ENCODE measurements at regions not wholly inside any gene's neighbourhood (a gene's known extent, or its start where the extent isn't known, plus 50 kb on each side); places are given as distances from the start of the nearest gene placed in this dataset.
A peak's percentile ranks its signal among the peaks of the same experiment; 100 is the strongest.
"Not testable (repeated sequence)": the region's sequence is repeated elsewhere in the genome, so short reads cannot be mapped to it uniquely, and the experiment has no call there.

DNA sequence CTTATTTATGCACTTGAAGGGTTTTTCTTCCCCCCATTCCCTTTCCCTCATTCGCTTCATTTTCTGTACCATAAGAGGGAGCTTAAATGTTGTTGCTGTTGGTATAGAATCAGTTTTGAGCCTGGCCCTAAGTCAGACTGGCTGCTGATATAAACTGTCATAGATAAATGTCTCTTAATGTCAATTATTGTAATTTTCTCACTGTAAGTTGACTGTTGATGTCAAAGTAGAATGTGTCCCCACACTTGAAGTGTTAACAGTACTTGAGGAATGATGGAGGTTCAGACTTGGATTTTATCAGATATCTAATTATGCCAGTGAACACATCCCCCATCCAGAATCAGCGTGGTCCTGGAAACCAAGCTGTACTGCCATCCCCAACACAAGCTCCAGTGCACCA lies 87.8 kb downstream of the PRR15 start:
- DNase-seq: no peak

DNA sequence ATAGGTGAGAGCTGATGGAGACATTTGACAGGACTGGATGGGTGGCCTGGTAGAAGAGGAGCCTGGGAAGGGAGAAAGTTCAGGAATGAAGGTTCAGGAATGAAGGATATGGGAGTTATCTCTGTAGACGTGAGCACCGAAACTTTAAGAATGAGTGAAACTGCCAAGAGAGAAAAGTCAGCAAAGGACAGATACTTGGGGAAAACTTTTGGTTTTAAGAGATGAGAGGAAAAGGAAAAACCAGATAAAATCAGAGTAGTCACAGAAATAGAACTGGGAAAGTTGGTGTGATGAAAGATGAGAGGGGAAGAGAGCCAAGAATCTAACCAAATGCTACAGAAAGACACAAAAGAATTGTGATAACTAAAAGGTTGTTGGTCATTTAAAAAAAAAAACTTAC lies 88.9 kb downstream of the PRR15 start:
- no peak for DNase-seq

DNA sequence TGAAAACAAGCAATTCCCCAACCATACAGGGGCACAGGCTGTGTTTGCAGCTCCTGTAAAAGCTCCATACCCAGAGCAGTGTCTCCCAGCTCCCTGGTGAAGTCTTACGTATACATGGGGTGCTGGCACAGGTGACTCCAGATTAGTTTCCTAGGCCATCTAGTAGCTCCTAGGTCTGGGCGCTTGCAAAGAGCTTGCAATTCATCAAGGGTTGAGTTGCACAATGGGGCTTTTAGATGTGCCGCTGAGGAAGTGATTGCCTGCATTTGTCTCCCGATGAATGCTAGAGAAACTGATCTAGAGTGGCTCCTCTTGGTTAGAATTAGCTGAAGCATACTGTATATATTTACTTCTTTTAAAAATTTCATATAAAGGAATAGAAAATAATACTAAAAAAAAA lies 90.7 kb downstream of the PRR15 start:
- not testable (repeated sequence) for DNase-seq

DNA sequence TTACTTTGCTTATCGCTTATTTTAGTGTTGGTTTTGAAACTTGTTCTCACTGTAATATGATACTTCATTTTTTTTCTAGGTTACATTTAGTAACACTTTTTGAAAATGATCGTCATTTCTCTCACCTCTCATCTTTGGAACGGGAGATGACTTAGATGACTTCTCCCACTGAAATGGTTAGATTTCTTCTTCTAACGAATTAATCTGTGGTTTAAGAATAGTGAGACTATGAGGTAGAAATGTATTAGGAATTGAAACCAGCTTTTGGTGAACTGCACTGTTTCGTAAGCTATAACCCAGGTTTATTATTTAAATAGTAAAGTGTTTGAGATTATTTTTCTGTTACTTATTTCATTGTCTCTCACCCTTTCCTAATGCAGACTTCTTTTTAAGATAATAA lies 93.7 kb downstream of the PRR15 start:
- no peak for DNase-seq

DNA sequence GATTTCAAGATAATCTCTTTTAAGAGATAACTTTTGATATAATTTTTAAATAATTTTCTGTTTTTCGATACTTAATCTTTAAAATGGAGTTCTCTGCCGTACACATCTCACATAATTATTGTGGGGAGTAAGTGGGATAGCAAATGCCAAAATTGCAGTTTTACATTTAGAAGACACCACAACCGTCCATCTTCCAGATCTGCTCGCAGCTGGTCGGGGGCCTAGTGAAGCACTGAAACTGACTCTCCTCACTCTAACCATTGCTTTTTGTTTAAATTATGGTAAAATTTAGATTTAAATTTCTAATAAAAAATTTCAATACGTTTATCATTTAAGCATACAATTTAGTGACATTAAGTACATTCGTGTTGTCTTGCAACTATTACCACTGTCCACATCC lies 94.2 kb downstream of the PRR15 start:
- no peak for DNase-seq

DNA sequence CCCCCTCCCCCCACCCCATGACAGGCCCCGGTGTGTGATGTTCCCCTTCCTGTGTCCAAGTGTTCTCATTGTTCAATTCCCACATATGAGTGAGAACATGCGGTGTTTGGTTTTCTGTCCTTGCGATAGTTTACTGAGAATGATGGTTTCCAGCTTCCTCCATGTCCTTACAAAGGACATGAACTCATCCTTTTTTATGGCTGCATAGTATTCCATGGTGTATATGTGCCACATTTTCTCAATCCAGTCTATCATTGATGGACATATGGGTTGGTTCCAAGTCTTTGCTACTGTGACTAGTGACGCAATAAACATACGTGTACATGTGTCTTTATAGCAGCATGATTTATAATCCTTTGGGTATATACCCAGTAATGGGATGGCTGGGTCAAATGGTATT lies 95.6 kb downstream of the PRR15 start:
- not testable (repeated sequence) for DNase-seq

DNA sequence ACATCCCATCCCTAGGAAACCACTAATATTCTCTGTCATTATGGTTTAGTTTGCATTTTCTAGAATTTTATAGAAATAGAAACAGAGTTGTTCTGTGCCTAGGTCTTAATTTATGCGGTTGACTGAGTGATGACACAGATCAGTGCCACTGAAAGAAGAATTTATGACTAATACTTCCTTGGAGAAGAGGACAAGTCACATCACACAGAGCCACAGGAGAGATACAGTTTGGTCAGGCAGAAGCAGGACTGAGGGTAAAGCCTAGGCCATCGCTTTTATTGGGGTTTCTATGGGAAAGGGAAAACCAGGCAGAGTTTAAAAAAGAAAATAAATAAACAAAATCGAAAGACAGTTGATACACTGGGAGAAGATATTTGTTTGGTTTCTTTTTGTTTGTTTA lies 99.3 kb downstream of the PRR15 start:
- DNase-seq: not testable (repeated sequence)

DNA sequence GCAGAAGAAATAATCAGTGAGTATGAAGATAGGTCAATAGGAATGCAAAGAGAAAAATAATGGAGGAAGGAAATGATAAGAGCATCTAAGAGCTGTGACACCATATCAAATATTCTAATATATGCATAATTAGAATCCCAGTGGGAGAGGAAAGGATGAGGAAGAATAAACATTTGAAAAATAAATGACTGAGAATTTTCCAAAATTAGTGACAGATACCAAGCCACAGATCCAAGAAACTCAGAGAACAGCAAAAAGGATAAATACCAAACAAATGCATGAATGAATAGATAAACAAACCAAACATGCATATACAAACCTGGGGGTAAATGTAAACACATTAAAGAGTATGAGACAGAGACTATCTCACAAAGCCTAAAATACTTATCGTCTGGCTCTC lies 101.4 kb downstream of the PRR15 start:
- not testable (repeated sequence) for DNase-seq

DNA sequence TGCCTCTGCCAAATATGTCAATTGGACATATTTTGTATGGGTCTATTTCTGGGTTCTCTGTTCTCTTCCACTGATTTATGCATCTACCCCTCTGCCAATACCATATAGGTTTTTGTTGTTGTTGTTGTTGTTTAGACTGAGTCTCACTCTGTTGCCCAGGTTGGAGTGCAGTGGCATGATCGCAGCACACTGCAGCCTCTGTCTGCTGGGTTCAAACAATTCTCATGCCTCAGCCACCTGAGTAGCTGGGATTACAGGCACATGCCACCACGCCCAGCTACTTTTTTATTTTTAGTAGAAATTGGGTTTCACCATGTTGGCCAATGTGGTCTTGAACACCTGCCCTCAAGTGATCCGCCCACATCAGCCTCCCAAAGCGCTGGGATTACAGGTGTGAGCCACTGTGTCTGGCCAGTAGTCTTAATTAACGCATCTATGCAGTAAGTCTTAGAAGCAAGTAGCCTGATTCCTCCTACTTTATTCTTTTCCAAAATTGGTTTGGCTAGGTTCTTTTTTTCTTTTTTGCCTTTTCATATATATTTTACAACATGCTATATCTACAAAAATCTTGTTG lies 103.5 kb downstream of the PRR15 start:
- not testable (repeated sequence) for DNase-seq

DNA sequence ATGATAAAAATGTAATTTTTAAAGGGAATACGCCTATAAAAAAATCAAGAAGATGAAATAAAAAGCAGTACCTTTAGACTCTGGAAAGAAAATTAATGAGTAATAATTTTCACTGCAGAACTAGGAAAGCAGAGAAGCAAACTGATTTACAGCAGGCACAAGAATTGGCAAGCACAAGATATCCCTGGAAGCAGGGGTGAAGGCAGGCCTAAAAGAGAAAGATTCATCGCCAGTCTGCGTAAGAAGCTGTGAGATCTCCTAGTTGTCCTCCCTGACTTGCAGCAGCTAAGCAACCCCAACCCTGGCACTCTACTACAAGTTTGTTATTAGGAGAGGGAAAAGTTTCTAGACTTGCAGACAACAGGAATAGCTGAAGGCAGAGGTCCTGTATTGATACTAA lies 107.7 kb downstream of the PRR15 start:
- DNase-seq: not testable (repeated sequence)

DNA sequence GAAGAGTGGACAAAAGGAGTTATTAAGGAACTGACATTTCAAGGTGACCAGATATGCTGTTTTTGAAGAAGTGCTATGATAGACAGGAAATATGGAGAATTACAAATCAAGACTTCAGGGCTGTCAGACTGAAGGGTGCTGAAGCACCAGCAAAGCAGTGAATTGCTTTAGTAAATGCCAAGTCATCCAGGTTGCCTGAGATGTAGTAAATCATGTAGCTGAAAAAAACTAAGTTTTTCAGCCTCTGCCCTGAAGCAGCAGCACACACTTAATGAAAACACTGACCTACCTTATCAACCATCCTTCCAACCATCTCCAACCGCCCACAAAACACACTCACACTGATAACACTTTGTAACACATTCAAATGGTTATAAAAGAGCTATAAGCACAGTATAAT lies 110.0 kb downstream of the PRR15 start:
- DNase-seq: not testable (repeated sequence)

DNA sequence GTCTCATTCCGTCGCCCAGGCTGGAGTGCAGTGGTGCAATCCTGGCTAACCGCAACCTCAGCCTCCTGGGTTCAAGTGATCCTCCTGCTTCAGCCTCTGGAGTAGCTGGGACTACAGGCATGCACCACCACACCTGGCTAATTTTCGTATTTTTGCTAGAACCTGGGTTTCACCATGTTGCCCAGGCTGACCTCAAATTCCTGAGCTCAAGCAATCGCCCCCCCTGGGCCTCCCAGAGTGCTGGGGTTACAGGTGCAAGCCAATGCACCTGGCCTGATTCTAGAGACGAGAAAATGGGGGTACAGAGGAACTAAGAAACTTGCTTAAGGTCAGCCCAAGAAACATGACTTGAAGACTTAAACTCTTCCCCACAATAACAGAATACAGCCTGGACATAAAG lies 111.0 kb downstream of the PRR15 start:
- DNase-seq: not testable (repeated sequence)

DNA sequence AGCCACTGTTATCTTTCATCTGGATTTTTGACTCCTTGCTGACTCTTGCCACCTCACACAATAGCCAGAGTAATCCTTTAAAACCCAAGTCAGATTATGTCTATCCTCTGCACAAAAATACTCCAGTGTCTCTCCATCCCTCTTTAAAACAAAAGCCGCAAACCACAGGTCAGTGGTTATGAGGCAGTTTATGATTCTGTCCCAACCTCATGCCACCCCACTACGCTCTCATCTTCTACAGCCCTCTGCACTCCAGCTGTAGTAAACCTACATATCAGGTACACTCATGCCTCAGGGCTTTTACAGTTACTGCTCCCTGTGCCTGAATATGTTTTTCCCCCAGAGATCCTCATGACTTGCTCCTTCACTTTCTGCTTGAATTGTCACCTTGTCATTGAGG lies 113.6 kb downstream of the PRR15 start:
- peak; percentile 18 for DNase-seq

DNA sequence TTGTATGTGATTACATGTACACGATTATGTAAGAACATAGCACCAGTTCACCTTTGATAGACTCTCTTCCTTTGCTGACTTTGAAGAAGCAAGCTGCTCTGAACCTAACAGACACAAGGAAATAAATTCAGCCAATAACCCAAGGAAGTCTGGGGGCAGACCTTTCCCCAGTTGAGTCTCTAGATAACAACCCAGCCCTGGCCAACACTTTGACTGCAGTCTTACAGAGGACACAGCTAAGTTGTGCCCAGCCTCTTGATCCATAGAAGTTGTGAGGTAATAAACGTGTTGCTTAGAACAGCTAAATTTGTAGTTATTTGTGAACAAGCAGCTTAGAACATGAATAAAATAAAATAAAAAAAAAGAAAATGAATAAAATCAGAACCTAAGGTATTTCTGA lies 116.3 kb downstream of the PRR15 start:
- not testable (repeated sequence) for DNase-seq

DNA sequence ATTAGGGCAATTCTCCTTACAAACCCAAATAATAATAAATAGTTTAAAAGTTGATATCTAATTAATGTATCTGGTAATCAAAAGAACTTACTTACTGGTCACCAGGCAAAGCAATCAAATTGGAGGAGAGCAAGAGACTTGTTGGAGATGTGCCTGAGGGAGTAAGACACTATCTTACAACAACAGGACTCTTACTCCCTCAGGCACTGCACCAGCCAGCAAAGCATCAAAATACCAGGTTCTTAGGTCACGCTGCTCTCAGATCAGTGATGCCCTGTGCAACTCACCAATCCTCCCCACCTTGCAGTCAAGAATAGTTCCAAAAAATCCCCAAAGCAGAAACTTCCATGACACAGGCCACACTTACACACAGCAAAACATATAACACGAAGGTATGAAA lies 117.0 kb downstream of the PRR15 start:
- not testable (repeated sequence) for DNase-seq

DNA sequence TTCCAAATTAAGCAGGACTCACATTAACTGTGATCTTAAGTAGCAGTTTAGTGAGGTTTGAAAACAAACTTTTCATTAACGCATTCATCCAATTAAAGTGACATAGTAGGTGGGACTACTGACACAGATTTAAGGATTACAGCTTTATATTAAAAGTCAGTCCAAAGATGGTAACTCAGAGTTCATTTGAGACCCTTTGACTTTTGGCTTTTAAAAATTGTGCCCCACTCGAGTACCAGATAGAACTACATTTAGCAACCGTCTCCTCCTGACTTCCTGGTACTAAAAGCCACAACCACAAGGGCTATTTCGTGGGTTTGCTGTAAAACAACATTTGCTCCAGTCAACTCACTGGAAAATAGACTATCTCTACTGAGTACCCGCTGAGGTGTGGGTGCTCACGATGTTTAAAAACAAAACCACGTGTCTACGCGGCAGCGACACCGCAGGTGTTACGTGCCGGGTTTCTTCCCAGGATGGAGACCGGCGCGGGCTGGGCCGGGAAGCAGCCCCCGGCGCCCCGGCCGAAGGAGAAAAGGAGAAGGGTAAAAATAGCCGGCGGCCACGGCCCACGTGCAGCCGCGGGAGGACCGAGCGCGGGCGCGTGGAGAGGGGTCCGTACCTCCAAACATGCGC lies 120.6 kb downstream of the PRR15 start:
- not testable (repeated sequence) for DNase-seq

DNA sequence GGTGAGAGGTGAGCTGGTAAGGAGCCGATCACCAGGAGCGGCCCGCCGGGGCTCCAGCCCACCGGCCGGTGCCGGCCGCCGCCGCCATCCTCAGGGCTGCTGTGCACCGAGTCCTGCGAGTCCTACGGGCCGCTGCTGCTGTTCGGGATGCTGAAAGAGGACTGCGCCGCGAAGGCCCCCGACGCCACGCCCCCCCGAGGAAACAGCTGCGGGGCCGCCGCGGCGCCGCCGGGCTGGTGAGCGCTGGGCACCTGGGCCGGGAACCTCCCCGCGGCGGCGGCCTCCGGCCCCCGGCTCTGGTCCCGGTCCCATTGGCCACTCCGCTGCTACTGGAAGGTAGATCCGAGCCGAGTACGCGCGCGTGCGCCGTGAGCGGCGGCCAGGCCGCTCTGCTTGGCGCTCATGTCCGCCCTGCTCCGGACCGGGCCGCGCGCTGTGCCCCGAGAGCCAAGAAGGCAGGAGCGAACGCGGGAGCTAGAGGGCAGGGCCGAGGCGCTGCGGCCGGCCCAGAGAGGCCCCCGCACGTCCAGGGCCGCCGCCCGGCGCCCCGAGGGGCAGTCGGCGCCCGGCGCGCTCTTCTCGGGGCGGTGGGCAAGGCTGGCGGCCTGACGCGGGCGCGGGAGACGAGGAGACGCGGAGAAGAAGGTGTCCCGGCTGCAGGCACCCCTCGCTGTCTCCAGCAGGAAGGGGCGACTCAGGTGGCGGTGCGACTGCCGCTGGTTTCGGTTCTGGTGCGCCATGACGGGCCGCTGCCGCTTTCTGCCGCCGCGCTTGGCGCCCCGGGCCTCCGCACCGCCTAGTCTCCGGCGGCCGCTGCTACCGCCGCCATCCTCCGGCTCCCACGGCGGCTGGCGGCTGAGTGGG lies 121.3 kb upstream of the WIPF3 start:
- peak; percentile 79 for DNase-seq

DNA sequence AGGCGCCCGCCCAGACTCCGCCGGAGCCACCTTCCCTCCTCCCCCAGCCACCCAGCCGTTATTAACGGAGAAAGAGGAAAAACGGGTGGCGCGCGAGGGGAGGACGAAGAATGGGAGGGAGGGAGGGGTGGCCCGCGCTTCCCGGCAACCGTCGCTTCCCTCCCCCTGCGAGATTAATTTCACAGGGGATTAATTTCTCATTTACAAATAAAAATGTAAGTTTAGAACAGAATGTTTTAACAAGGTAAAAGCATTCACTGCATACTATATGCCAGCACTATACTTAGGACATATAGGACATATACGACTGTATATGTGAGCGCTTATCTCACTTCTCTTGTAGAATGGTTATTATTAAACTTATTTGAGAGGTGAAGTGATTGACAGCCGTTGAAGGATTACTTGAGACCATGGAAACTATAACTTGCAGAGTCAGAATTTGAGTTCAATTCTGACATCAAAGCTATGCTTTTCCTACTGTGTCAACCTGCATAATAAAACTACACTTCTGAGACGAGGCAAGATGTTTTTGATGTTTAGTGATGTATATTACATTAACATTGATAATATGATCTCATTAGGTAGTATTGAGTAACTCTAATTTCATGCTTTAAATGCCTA lies 120.5 kb upstream of the WIPF3 start:
- DNase-seq: peak; percentile 79

DNA sequence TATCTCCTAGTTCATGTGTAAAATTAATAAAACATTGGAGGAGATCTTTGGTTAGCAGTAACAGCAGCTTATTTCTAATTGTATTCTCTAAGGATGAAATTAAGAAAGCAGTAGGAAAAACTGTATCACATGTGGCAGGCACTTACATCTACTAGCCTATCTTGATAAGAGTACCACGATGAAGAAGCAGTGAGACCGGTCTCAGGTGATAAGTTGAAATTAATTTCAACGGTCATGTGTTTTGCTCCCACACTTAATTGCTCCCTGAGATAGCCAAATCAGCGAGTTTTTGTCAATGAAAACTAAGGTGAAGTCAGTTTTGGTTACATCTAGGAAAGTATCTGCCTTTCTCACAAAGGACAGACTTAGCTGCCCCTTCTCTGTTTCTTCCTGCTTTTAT lies 115.8 kb upstream of the WIPF3 start:
- not testable (repeated sequence) for DNase-seq

DNA sequence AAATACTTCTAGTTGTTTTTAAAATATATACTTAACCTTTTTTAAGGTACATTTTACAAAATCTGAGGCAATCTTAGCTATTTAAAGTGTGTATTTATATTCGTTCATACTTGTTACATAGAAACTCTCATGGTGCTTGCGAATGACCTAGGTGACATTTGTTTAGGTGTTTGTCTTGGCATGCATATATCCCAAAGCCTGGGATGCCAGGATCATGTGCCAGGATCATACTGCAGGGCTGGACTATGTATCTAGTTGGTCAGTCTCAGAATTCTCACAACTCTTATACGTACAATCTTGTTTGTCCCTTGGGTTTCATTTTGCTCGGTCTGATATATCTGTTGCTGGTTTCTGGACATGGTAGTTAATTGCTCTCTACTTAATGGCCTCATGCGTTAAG lies 109.9 kb upstream of the WIPF3 start:
- not testable (repeated sequence) for DNase-seq

DNA sequence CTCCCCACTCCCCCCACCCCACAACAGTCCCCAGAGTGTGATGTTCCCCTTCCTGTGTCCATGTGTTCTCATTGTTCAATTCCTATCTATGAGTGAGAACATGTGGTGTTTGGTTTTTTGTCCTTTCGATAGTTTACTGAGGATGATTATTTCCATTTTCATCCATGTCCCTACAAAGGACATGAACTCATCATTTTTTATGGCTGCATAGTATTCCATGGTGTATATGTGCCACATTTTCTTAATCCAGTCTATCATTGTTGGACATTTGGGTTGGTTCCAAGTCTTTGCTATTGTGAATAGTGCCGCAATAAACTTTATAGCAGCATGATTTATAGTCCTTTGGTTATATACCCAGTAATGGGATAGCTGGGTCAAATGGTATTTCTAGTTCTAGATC lies 106.6 kb upstream of the WIPF3 start:
- not testable (repeated sequence) for DNase-seq

DNA sequence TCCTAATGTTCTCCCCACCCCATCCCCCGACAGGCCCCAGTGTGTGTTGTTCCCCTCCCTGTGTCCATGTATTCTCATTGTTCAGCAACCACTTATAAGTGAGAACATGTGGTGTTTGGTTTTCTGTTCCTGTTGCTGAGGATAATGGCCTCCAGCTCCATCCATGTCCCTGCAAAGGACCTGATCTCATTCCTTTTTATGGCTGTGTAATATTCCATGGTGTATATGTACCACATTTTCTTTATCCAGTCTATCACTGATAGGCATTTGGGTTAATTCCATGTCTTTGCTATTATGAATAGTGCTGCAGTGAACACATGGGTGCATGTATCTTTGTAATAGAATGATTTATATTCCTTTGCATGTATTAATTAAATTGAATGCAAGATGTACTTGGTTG lies 104.8 kb upstream of the WIPF3 start:
- not testable (repeated sequence) for DNase-seq

DNA sequence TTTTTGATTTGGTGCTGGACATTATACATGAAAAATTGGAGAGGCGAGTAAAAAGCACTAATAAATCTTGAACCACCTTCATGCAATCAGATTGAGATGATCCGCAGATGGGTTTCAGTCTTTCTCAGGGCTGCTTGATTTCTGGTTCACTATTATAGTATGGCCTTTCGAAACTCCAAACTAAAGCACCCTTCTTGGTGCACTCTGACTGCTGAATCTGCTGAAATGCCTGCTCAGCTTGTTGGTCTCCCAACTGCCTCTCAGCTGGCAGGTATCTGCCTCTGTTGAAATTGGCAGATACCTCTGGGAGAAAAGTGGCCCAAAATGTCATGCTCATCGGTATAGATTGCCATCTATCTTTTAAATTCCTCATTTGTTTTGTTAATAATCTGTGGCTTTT lies 102.5 kb upstream of the WIPF3 start:
- not testable (repeated sequence) for DNase-seq

DNA sequence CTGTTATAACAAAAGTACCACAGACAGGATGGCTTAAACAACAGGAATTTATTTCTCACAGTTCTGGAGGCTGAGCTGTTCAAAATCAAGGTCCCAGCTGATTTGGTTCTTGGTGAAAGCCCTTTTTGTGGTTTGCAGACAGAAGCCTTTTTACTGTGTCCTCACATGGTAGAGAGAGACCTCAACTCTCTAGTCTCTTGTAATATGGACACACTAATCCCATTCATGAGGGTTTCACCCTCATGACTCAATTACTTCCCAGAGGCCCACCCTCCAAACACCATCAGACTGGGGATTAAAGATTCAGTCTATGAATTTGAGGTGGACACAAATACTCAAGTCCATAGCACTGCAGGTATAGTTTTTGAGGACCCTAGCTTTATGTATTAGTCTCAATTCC lies 97.3 kb upstream of the WIPF3 start:
- DNase-seq: not testable (repeated sequence)
